Stimulated activated CD4-positive, alpha-beta T cell treated with anti-CD3 and anti-CD28 coated beads, Interleukin-4, amount 100 ng/mL, for 4 hours (primary cell): ENCODE measurements at regions not wholly inside any gene's neighbourhood (a gene's known extent, or its start where the extent isn't known, plus 50 kb on each side); places are given as distances from the start of the nearest gene placed in this dataset.

Experiments used
- DNase-seq, 2 experiments: peaks; one replicate each; pipeline ENCODE4 v3.0.0-alpha.2; 2020

- DNase-seq, result no peak
Measured at GRCh38 chr4:182062458-182062857, 180.7 kb upstream of the TENM3 start.

- no peak for DNase-seq
Measured at GRCh38 chr4:182062936-182063335, 180.3 kb upstream of the TENM3 start.

GRCh38 chr4:182063651-182064050, 179.6 kb upstream of the TENM3 start:
- no peak for DNase-seq

GRCh38 chr4:182065255-182065654, 177.9 kb upstream of the TENM3 start:
- DNase-seq, result no peak

- no peak for DNase-seq
Measured at GRCh38 chr4:182066037-182066436, 177.2 kb upstream of the TENM3 start.

- DNase-seq, result no peak
Measured at GRCh38 chr4:182067828-182068227, 175.4 kb upstream of the TENM3 start.

GRCh38 chr4:182068920-182069319, 174.3 kb upstream of the TENM3 start:
- DNase-seq, result no peak

GRCh38 chr4:182073278-182073677, 169.9 kb upstream of the TENM3 start:
- no peak for DNase-seq

- no peak for DNase-seq
Measured at GRCh38 chr4:182074139-182074538, 169.1 kb upstream of the TENM3 start.

- no peak for DNase-seq
Measured at GRCh38 chr4:182074810-182075209, 168.4 kb upstream of the TENM3 start.

- no peak for DNase-seq
Measured at GRCh38 chr4:182082910-182083309, 160.3 kb upstream of the TENM3 start.

GRCh38 chr4:182083671-182084410, 159.4 kb upstream of the TENM3 start:
- no peak for DNase-seq

GRCh38 chr4:182085051-182085480, 158.1 kb upstream of the TENM3 start:
- no peak for DNase-seq

- no peak for DNase-seq
Measured at GRCh38 chr4:182089326-182089725, 153.9 kb upstream of the TENM3 start.

- no peak for DNase-seq
Measured at GRCh38 chr4:182090186-182090585, 153.0 kb upstream of the TENM3 start.

- no peak for DNase-seq
Measured at GRCh38 chr4:182091128-182091527, 152.1 kb upstream of the TENM3 start.

GRCh38 chr4:182093431-182093831, 149.8 kb upstream of the TENM3 start:
- DNase-seq, result no peak

GRCh38 chr4:182093935-182094334, 149.3 kb upstream of the TENM3 start:
- DNase-seq, result no peak

- DNase-seq, result no peak
Measured at GRCh38 chr4:182101618-182102017, 141.6 kb upstream of the TENM3 start.

GRCh38 chr4:182102576-182102975, 140.6 kb upstream of the TENM3 start:
- DNase-seq, result no peak

- DNase-seq, result no peak
Measured at GRCh38 chr4:182103614-182104319, 139.4 kb upstream of the TENM3 start.

GRCh38 chr4:182105416-182105815, 137.8 kb upstream of the TENM3 start:
- DNase-seq, result no peak

- DNase-seq, result no peak
Measured at GRCh38 chr4:182107931-182108330, 135.3 kb upstream of the TENM3 start.

- DNase-seq, result no peak
Measured at GRCh38 chr4:182111586-182111985, 131.6 kb upstream of the TENM3 start.

- DNase-seq, result no peak
Measured at GRCh38 chr4:182113779-182114178, 129.4 kb upstream of the TENM3 start.
